ENCODE measurements at regions not wholly inside any gene's neighbourhood (a gene's known extent, or its start where the extent isn't known, plus 50 kb on each side); places are given as distances from the start of the nearest gene placed in this dataset.

- TF ChIP-seq CTCF (IDR thresholded peaks at IDR 0.05) = peak; percentile 52
- H3K27ac Mint-ChIP-seq = no peak overlapping the region
- no peaks in the 10 kb centered on the region for H3K4me1 Mint-ChIP-seq (ENCODE audit: low read depth)
- H3K36me3 Mint-ChIP-seq (ENCODE audit: low read depth) = peaks cover 4% of the 10 kb centered on the region; the same call in 1 of the 2 replicates
- no peaks in the 10 kb centered on the region for H3K27me3 Mint-ChIP-seq (ENCODE audit: insufficient read depth)
- no peak overlapping the region for H3K4me3 Mint-ChIP-seq
- no peak for DNase-seq
- H3K9me3 Mint-ChIP-seq = peaks cover 28% of the 10 kb centered on the region
These were observed 94.4 kb upstream of the STEAP4 start for GRCh38 chr7:88401009-88401623.

- peaks cover 4% of the 10 kb centered on the region; the same call in 1 of the 2 replicates for H3K36me3 Mint-ChIP-seq (ENCODE audit: low read depth)
- H3K4me3 Mint-ChIP-seq = no peak overlapping the region
- no peaks in the 10 kb centered on the region for H3K4me1 Mint-ChIP-seq (ENCODE audit: low read depth)
- TF ChIP-seq CTCF (IDR thresholded peaks at IDR 0.05) = no peak
- no peaks in the 10 kb centered on the region for H3K27me3 Mint-ChIP-seq (ENCODE audit: insufficient read depth)
- H3K9me3 Mint-ChIP-seq = peaks cover 19% of the 10 kb centered on the region
- no peak for DNase-seq
- H3K27ac Mint-ChIP-seq = no peak overlapping the region
These were observed 93.1 kb upstream of the STEAP4 start for GRCh38 chr7:88399696-88400240.

DNA sequence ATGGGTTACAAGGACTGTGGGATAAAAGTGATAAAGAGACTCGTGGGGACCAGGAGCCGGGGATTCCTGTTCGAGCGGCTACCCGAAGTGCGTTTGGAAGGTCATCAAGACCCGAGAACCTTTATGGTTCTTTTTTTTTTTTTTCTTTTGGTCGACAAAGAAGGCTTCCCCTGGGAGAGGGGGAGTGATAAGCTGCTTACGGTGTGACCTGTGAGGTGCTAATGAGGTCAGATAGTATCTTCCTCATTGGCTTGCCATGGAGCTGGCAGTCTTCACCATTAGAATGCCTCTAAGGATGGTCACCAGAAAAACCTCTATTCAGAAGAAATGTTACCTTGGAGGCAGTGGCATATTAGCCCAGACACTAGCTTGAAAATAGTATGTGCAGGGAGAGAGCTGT, 92.3 kb upstream of the STEAP4 start:
- H3K36me3 Mint-ChIP-seq (ENCODE audit: low read depth) = peaks cover 4% of the 10 kb centered on the region; the same call in 1 of the 2 replicates
- H3K9me3 Mint-ChIP-seq = peaks cover 14% of the 10 kb centered on the region
- no peak overlapping the region for H3K27ac Mint-ChIP-seq
- TF ChIP-seq CTCF (IDR thresholded peaks at IDR 0.05) = no peak
- H3K4me3 Mint-ChIP-seq = no peak overlapping the region
- DNase-seq = no peak
- no peaks in the 10 kb centered on the region for H3K4me1 Mint-ChIP-seq (ENCODE audit: low read depth)
- no peaks in the 10 kb centered on the region for H3K27me3 Mint-ChIP-seq (ENCODE audit: insufficient read depth)

DNA sequence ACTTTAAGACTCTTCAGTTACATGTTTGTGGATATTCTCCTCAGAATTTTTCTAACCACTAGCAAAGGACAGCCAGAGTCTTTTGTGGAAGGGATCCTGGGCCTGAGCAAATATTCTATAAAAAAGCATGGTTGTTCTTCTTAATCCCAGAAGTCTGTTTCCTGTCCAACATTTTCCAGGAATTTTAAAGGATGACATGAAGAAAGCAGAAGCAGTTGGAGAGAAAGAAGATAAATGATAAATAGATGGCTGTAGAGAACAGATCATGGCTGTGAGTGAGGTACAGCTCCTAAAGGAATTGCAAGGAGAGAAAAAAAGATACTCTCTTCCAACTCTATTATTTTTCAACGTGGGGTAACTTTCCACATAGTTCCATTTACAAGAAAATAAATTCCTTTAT, 91.8 kb upstream of the STEAP4 start:
- no peak for DNase-seq
- H3K4me3 Mint-ChIP-seq = no peak overlapping the region
- TF ChIP-seq CTCF (IDR thresholded peaks at IDR 0.05) = no peak
- H3K4me1 Mint-ChIP-seq (ENCODE audit: low read depth) = no peaks in the 10 kb centered on the region
- H3K9me3 Mint-ChIP-seq = peaks cover 13% of the 10 kb centered on the region
- H3K36me3 Mint-ChIP-seq (ENCODE audit: low read depth) = peaks cover 4% of the 10 kb centered on the region; the same call in 1 of the 2 replicates
- H3K27me3 Mint-ChIP-seq (ENCODE audit: insufficient read depth) = no peaks in the 10 kb centered on the region
- H3K27ac Mint-ChIP-seq = no peak overlapping the region

DNA sequence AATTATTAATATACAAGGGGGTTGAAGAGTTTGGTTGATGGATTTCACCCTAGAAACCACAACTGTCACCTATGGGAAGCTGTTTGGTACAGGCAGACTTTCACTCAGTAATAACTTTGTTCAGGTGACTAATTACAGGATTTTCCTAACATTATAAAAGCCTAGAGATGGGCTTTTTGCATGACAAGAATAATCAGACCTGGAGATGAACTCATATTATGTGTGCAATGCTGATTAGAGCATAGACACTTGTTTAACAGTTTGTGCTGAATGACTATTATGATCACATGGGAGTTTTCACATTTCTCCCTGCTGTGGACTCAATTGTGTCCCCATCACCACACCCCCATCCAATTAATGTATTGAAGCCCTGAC, 90.2 kb upstream of the STEAP4 start:
- Mint-ChIP-seq H3K9me3 (peaks cover 13% of the 10 kb centered on the region), H3K4me3 (no peak overlapping the region), H3K27ac (no peak overlapping the region), H3K36me3 (ENCODE audit: low read depth) (peaks cover 4% of the 10 kb centered on the region; the same call in 1 of the 2 replicates), H3K4me1 (ENCODE audit: low read depth) (no peaks in the 10 kb centered on the region), H3K27me3 (ENCODE audit: insufficient read depth) (no peaks in the 10 kb centered on the region)
- no peak for TF ChIP-seq CTCF (IDR thresholded peaks at IDR 0.05)
- no peak for DNase-seq
